HFF-Myc (cell line): ENCODE measurements at regions not wholly inside any gene's neighbourhood (a gene's known extent, or its start where the extent isn't known, plus 50 kb on each side); places are given as distances from the start of the nearest gene placed in this dataset.

Source experiments
- DNase-seq: peaks from one replicate; pipeline ENCODE4 v3.0.0-alpha.2; 2011; ENCODE audit warnings: low read depth; ENCODE audit errors: extremely low read depth
- H3K4me3 ChIP-seq: replicated peaks from 2 replicates; pipeline ENCODE4 v1.5.1; 2011; ENCODE audit warnings: low read depth, mild to moderate bottlenecking, control low read depth, low read length
- TF ChIP-seq, protein P1 (sequence below): IDR thresholded peaks from 2 replicates; pipeline ENCODE4 v1.5.1; 2012; ENCODE audit warnings: mild to moderate bottlenecking, low read depth, low read length, control low read depth; ENCODE audit errors: missing control alignments

DNA sequence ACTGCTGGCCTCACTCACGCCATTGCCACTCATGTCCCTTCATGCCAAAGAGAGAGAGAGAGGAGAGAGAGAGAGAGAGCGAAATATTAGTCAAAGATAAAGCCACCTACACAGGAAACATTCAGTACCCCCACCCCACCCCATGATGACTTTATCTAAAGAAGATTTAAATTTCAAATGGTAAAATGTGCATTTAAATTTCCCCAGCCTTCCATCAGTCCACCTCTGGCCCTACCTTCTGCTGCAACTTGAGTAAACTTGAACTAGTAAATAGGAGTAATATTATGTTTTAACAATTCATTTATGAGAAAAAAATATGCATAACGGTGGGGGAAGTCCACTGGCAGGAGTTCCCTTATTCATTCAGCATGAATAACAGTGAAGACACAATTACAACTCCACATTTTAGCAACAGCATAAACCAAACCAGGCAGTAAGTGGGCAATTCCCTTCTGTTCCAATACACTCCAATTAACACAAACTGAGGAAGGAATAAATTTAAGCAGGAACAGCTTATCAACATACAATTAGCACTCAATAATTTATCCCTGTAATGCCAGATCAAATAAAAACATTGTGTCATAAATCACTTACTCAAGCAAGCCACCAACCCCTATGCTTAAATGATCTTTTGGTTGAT lies 264.2 kb downstream of the LNPK start:
- no peak overlapping the region for H3K4me3 ChIP-seq
- TF ChIP-seq, protein P1, sequence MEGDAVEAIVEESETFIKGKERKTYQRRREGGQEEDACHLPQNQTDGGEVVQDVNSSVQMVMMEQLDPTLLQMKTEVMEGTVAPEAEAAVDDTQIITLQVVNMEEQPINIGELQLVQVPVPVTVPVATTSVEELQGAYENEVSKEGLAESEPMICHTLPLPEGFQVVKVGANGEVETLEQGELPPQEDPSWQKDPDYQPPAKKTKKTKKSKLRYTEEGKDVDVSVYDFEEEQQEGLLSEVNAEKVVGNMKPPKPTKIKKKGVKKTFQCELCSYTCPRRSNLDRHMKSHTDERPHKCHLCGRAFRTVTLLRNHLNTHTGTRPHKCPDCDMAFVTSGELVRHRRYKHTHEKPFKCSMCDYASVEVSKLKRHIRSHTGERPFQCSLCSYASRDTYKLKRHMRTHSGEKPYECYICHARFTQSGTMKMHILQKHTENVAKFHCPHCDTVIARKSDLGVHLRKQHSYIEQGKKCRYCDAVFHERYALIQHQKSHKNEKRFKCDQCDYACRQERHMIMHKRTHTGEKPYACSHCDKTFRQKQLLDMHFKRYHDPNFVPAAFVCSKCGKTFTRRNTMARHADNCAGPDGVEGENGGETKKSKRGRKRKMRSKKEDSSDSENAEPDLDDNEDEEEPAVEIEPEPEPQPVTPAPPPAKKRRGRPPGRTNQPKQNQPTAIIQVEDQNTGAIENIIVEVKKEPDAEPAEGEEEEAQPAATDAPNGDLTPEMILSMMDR, result no peak
- DNase-seq, result no peak

DNA sequence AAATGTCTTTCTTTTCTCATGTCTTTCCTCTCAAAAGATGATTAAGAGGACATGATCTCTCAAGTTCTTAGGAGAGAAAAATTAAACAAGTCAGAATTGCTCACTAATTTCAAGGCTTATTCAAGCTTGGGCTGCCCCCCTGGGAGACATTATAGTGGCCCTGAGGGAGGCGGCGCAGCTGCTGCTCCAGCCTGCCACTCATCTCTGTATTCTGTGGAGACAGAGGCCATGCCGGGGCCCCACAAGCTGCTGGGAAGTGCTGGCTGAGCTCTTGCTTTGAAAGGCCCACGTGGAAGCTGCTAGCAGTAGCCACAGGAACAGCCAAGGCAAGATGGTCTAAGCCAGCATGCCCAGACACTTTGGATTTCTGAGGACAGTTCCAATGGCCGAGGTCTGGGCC lies 267.4 kb downstream of the LNPK start:
- TF ChIP-seq, protein P1, result no peak
- no peak for DNase-seq
- H3K4me3 ChIP-seq, result no peak overlapping the region

DNA sequence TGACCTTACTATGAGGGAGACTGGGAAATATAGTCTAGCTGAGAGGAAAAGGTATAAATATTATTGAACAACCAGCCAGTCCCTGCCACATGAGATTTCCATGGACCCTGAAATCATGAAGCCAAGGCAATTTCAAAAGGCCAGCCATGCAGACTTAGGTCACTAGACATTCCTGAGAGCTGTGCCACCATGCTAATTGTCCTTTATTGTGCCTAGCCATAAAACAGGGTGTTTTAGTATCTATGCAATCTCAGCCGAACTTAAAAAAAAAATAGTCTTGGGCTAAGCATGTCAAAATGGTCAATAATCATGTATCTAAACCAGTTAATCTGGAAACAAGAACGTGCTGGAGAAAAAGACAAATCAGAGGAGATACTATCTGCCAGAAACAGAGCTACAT lies 269.5 kb downstream of the LNPK start:
- TF ChIP-seq, protein P1, result no peak
- H3K4me3 ChIP-seq, result no peak overlapping the region
- no peak for DNase-seq

DNA sequence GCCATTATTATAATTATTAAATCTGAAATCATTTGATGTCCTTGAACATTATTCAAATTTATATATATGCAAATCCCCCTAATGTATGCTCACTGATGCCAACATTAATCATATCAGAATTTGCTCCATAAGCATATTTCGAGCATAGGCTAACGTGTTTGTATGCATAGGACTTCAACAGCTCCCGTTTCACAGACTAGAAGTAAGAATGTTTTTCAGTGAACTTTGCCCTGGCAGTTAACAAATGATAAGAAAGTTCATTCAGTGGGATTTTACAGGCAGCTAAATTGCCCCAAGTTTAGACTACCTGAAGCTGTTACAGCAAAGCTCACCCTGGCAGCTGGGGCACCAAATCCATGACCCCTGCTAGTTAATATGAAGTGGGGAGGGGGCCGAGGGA lies 272.0 kb downstream of the LNPK start:
- no peak for DNase-seq
- no peak overlapping the region for H3K4me3 ChIP-seq
- TF ChIP-seq, protein P1, result no peak

DNA sequence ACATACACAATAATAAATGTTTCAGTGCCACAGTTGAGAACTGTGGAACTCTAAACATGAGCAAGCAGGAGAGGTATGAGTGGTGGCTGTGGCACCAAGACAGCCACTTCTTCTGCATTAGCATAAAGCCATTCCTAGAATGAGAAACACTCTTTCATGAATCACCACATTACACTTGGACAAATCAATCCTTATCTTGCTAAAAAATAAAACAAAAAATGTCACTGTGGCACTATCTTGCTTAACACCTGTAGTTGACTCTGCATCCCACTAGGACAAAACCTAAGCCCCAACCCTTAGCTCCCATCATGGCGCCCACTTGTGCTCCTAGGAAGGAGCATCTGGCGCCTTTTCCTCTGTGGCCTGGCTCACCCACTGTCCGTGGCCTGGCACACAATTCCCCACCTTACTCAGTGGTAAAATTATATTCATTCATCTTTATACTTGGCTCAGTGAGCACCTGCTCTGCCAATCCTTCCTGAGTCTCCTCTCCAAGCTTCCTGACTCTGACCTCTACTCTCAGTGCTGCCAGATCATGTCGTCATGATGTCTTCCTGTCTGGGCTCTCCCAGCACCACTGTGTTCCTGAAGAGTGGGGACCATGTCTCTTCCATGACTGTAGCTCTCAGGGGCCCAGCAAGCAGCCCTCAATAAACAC lies 272.9 kb downstream of the LNPK start:
- H3K4me3 ChIP-seq, result no peak overlapping the region
- TF ChIP-seq, protein P1, result no peak
- DNase-seq, result no peak

DNA sequence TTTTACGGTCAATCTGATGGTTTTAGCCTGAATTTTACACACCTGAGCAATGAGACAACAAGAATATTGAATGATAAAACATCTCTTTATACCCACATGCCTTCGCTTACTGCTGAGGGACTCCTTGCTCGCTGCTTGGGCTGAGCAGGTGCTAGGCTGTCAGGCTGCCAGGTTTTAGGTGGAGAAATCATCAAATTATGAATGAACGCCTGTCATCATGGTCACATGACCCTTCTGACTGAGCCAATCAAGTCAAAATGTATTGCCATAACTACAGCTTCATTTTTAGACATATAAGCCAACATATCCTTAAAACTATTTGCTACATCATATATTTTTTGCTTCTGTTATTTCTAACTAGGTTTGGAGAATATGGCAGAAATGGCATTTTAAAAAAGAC lies 274.0 kb downstream of the LNPK start:
- TF ChIP-seq, protein P1, result no peak
- DNase-seq, result no peak
- no peak overlapping the region for H3K4me3 ChIP-seq

DNA sequence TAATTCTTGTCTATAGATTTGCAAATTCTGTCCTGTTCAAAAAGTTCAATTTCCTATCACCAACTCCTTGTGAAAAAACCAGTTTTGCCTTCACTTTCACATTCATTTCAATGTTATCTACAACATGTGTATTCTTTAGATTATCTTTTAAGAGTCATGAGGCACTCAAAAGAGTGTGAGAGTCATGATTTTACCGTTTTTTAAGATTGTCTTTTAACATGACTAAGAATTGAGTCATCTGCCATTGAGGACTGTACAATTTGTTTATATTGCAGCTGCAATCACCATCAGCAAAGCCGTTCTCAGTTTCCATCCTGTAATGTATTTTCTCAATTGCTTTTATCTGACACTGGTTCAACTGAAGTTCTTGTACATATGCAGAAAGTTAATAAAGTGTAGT lies 275.8 kb downstream of the LNPK start:
- peak; percentile 6 for DNase-seq
- TF ChIP-seq, protein P1, result no peak
- no peak overlapping the region for H3K4me3 ChIP-seq
